Neural progenitor cell (in vitro differentiated cells): ENCODE measurements at regions not wholly inside any gene's neighbourhood (a gene's known extent, or its start where the extent isn't known, plus 50 kb on each side); places are given as distances from the start of the nearest gene placed in this dataset.

Source experiments
- DNase-seq: peaks from one replicate; pipeline ENCODE4 v3.0.0-alpha.2; 2016; ENCODE audit warnings: low spot score
- H2AFZ ChIP-seq: fragments of 200-600 bp; sonication (generic); replicated peaks from 2 replicates; pipeline ENCODE4 v1.6.1; 2016; ENCODE audit warnings: antibody characterized with exemption
- H3F3A ChIP-seq: fragments of 200-600 bp; sonication (generic); 2 replicates; pipeline ENCODE4 v1.6.1; 2016; ENCODE audit warnings: antibody characterized with exemption, low read depth
- H3K27ac ChIP-seq: fragments of 200-600 bp; sonication (generic); 2 replicates; pipeline ENCODE4 v1.5.1; 2016; ENCODE audit warnings: mild to moderate bottlenecking
- H3K27me3 ChIP-seq: fragments of 200-600 bp; sonication (generic); 2 replicates; pipeline ENCODE4 v1.6.1; 2016; ENCODE audit warnings: mild to moderate bottlenecking, moderate library complexity
- H3K36me3 ChIP-seq: fragments of 200-600 bp; sonication (generic); 2 replicates; pipeline ENCODE4 v1.5.1; 2016
- H3K4me1 ChIP-seq: fragments of 200-600 bp; sonication (generic); 2 replicates; pipeline ENCODE4 v1.6.1; 2016; ENCODE audit warnings: mixed run types
- H3K4me2 ChIP-seq: fragments of 200-600 bp; sonication (generic); 2 replicates; pipeline ENCODE4 v1.6.1; 2016
- H3K4me3 ChIP-seq: fragments of 200-600 bp; sonication (generic); 2 replicates; pipeline ENCODE4 v1.5.1; 2016
- H3K79me2 ChIP-seq: fragments of 200-600 bp; sonication (generic); 2 replicates; pipeline ENCODE4 v1.6.1; 2016; ENCODE audit warnings: low read depth
- H3K9ac ChIP-seq: fragments of 200-600 bp; sonication (generic); 2 replicates; pipeline ENCODE4 v1.6.1; 2016
- H3K9me3 ChIP-seq: fragments of 200-600 bp; sonication (generic); 2 replicates; pipeline ENCODE4 v1.5.1; 2016; ENCODE audit warnings: low read depth
- H4K20me1 ChIP-seq: fragments of 200-600 bp; sonication (generic); 2 replicates; pipeline ENCODE4 v1.6.1; 2016; ENCODE audit warnings: low read depth
- H3K27ac Mint-ChIP-seq: 3 replicates; pipeline ENCODE4 v1.8.0; 2021; ENCODE audit warnings: mixed read lengths
- H3K27me3 Mint-ChIP-seq: 2 replicates; pipeline ENCODE4 v1.8.0; 2022; ENCODE audit warnings: low read depth, mild to moderate bottlenecking, inconsistent platforms, moderate library complexity, mixed read lengths; ENCODE audit not compliant: insufficient read depth
- H3K36me3 Mint-ChIP-seq: 3 replicates; pipeline ENCODE4 v1.8.0; 2021; ENCODE audit warnings: mixed read lengths
- H3K4me1 Mint-ChIP-seq: 3 replicates; pipeline ENCODE4 v1.8.0; 2021; ENCODE audit warnings: mixed read lengths
- H3K4me3 Mint-ChIP-seq: 3 replicates; pipeline ENCODE4 v1.8.0; 2021; ENCODE audit warnings: mild to moderate bottlenecking, moderate library complexity, mixed read lengths
- H3K9me3 Mint-ChIP-seq: 3 replicates; pipeline ENCODE4 v1.8.0; 2020; ENCODE audit warnings: mixed read lengths
- EZH2 ChIP-seq: fragments of 200-600 bp; sonication (generic); IDR thresholded peaks from 2 replicates; pipeline ENCODE4 v1.6.1; 2017; ENCODE audit warnings: antibody characterized with exemption, mild to moderate bottlenecking, moderate library complexity
- EZH2phosphoT487 ChIP-seq: fragments of 200-600 bp; sonication (generic); IDR thresholded peaks from 2 replicates; pipeline ENCODE4 v1.6.1; 2017; ENCODE audit warnings: antibody characterized with exemption
- TF ChIP-seq, protein P1 (sequence below): fragments of 200-600 bp; sonication (generic); IDR thresholded peaks from 2 replicates; pipeline ENCODE4 v1.5.1; 2017; ENCODE audit warnings: antibody characterized with exemption, mild to moderate bottlenecking

GRCh38 chr3:82520846-82521245, 759.4 kb upstream of the GBE1 start:
- no peak for DNase-seq
- Mint-ChIP-seq H3K4me1 (peaks cover 5% of the 10 kb centered on the region), H3K36me3 (no peaks in the 10 kb centered on the region), H3K4me3 (no peak overlapping the region), H3K27ac (no peak overlapping the region), H3K9me3 (no peaks in the 10 kb centered on the region), H3K27me3 (no peaks in the 10 kb centered on the region)
- no peaks in the 10 kb centered on the region for H3K36me3 ChIP-seq
- H3F3A ChIP-seq, result no peaks in the 10 kb centered on the region
- no peaks in the 10 kb centered on the region for H3K27me3 ChIP-seq
- H4K20me1 ChIP-seq, result no peaks in the 10 kb centered on the region
- H3K79me2 ChIP-seq, result no peaks in the 10 kb centered on the region
- H3K9ac ChIP-seq, result no peak overlapping the region
- H3K4me1 ChIP-seq, result no peaks in the 10 kb centered on the region
- H2AFZ ChIP-seq, result no peak overlapping the region
- no peak overlapping the region for H3K4me3 ChIP-seq
- TF ChIP-seq EZH2, result no peak
- no peak for TF ChIP-seq EZH2phosphoT487
- TF ChIP-seq, protein P1, sequence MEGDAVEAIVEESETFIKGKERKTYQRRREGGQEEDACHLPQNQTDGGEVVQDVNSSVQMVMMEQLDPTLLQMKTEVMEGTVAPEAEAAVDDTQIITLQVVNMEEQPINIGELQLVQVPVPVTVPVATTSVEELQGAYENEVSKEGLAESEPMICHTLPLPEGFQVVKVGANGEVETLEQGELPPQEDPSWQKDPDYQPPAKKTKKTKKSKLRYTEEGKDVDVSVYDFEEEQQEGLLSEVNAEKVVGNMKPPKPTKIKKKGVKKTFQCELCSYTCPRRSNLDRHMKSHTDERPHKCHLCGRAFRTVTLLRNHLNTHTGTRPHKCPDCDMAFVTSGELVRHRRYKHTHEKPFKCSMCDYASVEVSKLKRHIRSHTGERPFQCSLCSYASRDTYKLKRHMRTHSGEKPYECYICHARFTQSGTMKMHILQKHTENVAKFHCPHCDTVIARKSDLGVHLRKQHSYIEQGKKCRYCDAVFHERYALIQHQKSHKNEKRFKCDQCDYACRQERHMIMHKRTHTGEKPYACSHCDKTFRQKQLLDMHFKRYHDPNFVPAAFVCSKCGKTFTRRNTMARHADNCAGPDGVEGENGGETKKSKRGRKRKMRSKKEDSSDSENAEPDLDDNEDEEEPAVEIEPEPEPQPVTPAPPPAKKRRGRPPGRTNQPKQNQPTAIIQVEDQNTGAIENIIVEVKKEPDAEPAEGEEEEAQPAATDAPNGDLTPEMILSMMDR, result no peak
- no peak overlapping the region for H3K27ac ChIP-seq
- no peak overlapping the region for H3K4me2 ChIP-seq
- no peaks in the 10 kb centered on the region for H3K9me3 ChIP-seq

DNA sequence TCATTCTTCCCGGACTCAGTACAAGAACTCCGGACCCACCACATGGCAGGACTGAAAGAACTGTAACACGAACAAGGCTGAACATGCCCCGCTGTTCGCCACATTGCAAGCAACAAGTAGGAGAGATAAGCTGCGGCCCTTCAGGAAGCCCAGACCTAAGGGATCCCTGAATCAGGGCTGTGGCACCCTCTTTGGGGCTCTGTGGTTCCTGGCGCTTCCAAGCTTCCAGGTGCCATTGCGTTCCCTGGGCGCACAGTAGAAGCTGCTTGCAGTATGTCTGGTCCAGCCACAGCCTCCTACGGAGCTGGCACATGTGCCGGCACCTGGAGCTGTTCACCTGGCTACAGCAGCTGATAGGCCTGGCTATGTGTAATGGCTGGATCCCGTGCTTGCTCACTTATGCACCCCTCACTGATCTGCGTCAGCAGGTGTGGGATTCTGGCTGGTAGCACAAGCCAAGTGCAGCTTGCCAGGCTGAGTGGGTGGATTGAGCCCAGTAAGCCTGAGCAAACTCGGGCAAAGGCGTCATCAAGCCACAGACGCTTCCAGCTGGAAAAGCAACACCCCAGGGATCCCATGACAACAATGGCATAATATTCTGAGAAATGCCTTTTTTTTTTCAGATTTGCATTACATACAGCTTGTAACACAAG, 748.6 kb upstream of the GBE1 start:
- H3K9me3 Mint-ChIP-seq, result no peaks in the 10 kb centered on the region
- Histone ChIP-seq H3K27ac (no peak overlapping the region), H4K20me1 (no peaks in the 10 kb centered on the region), H3F3A (no peaks in the 10 kb centered on the region), H3K79me2 (no peaks in the 10 kb centered on the region), H3K4me1 (no peaks in the 10 kb centered on the region), H3K4me3 (no peak overlapping the region), H3K4me2 (no peak overlapping the region), H3K9me3 (no peaks in the 10 kb centered on the region), H2AFZ (no peak overlapping the region), H3K9ac (no peak overlapping the region), H3K36me3 (no peaks in the 10 kb centered on the region), H3K27me3 (no peaks in the 10 kb centered on the region)
- no peaks in the 10 kb centered on the region for H3K4me1 Mint-ChIP-seq
- no peaks in the 10 kb centered on the region for H3K27me3 Mint-ChIP-seq
- no peak for DNase-seq
- no peaks in the 10 kb centered on the region for H3K36me3 Mint-ChIP-seq
- H3K4me3 Mint-ChIP-seq, result no peak overlapping the region
- TF ChIP-seq, protein P1, result no peak
- no peak for TF ChIP-seq EZH2
- TF ChIP-seq EZH2phosphoT487, result no peak
- H3K27ac Mint-ChIP-seq, result no peak overlapping the region

GRCh38 chr3:82509106-82509842, 747.8 kb upstream of the GBE1 start:
- no peak overlapping the region for H3K27ac Mint-ChIP-seq
- H4K20me1 ChIP-seq, result no peaks in the 10 kb centered on the region
- TF ChIP-seq EZH2 (no peak), EZH2phosphoT487 (no peak)
- no peaks in the 10 kb centered on the region for H3K4me1 Mint-ChIP-seq
- H3K27me3 ChIP-seq, result no peaks in the 10 kb centered on the region
- H3K9ac ChIP-seq, result no peak overlapping the region
- H3K79me2 ChIP-seq, result no peaks in the 10 kb centered on the region
- H3K4me2 ChIP-seq, result no peak overlapping the region
- no peaks in the 10 kb centered on the region for H3K27me3 Mint-ChIP-seq
- H3K4me3 Mint-ChIP-seq, result no peak overlapping the region
- no peaks in the 10 kb centered on the region for H3K9me3 Mint-ChIP-seq
- no peaks in the 10 kb centered on the region for H3K36me3 Mint-ChIP-seq
- DNase-seq, result no peak
- H3K4me1 ChIP-seq, result no peaks in the 10 kb centered on the region
- H3K27ac ChIP-seq, result no peak overlapping the region
- H3K36me3 ChIP-seq, result no peaks in the 10 kb centered on the region
- H2AFZ ChIP-seq, result no peak overlapping the region
- no peak overlapping the region for H3K4me3 ChIP-seq
- no peaks in the 10 kb centered on the region for H3F3A ChIP-seq
- no peaks in the 10 kb centered on the region for H3K9me3 ChIP-seq

GRCh38 chr3:82506204-82506603, 744.8 kb upstream of the GBE1 start:
- TF ChIP-seq EZH2phosphoT487 (no peak), EZH2 (no peak)
- TF ChIP-seq, protein P1, result no peak
- no peak overlapping the region for H2AFZ ChIP-seq
- Mint-ChIP-seq H3K36me3 (no peaks in the 10 kb centered on the region), H3K9me3 (no peaks in the 10 kb centered on the region), H3K27ac (no peak overlapping the region), H3K27me3 (no peaks in the 10 kb centered on the region), H3K4me3 (no peak overlapping the region), H3K4me1 (no peaks in the 10 kb centered on the region)
- H4K20me1 ChIP-seq, result no peaks in the 10 kb centered on the region
- H3K4me3 ChIP-seq, result no peak overlapping the region
- H3F3A ChIP-seq, result no peaks in the 10 kb centered on the region
- H3K4me2 ChIP-seq, result no peak overlapping the region
- no peaks in the 10 kb centered on the region for H3K36me3 ChIP-seq
- H3K9ac ChIP-seq, result no peak overlapping the region
- H3K79me2 ChIP-seq, result no peaks in the 10 kb centered on the region
- H3K9me3 ChIP-seq, result no peaks in the 10 kb centered on the region
- no peaks in the 10 kb centered on the region for H3K27me3 ChIP-seq
- H3K27ac ChIP-seq, result no peak overlapping the region
- no peaks in the 10 kb centered on the region for H3K4me1 ChIP-seq
- DNase-seq, result no peak
